Liver (tissue), 7 donors: ENCODE measurements at regions not wholly inside any gene's neighbourhood (a gene's known extent, or its start where the extent isn't known, plus 50 kb on each side); places are given as distances from the start of the nearest gene placed in this dataset.

Experiments
- DNase-seq: peaks from one replicate; pipeline ENCODE4 v3.0.0-alpha.2; 2017; ENCODE audit warnings: low spot score
- H3K27ac ChIP-seq, 2 donors: one replicate each; pipeline ENCODE4 v1.7.0; 2013; ENCODE audit warnings: inconsistent platforms in 2 of 2, low read length in 2 of 2, control low read depth in 1 of 2, low read depth in 1 of 2, mild to moderate bottlenecking in 1 of 2
- H3K27me3 ChIP-seq, 4 donors: one replicate each; pipeline versions ENCODE4 v1.6.1 to v1.7.0; 2013; ENCODE audit warnings: low read length in 3 of 4, inconsistent platforms in 1 of 4, mild to moderate bottlenecking in 1 of 4, moderate library complexity in 1 of 4; ENCODE audit not compliant: control insufficient read depth in 4 of 4, insufficient read depth in 4 of 4
- H3K36me3 ChIP-seq, 4 donors: one replicate each; pipeline versions ENCODE4 v1.6.1 to v1.7.0; 2013; ENCODE audit warnings: low read length in 3 of 4, mild to moderate bottlenecking in 3 of 4, low read depth in 1 of 4, moderate library complexity in 1 of 4; ENCODE audit not compliant: control insufficient read depth in 4 of 4, insufficient read depth in 3 of 4
- H3K4me1 ChIP-seq, 4 donors: one replicate each; pipeline versions ENCODE4 v1.6.1 to v1.7.0; 2013; ENCODE audit warnings: low read length in 3 of 4, mild to moderate bottlenecking in 3 of 4, moderate library complexity in 1 of 4; ENCODE audit not compliant: control insufficient read depth in 4 of 4, insufficient read depth in 4 of 4
- H3K4me3 ChIP-seq, 3 donors: one replicate each; pipeline versions ENCODE4 v1.6.1 to v1.7.0; 2013; ENCODE audit warnings: low read length in 3 of 3, control low read depth in 1 of 3, low read depth in 1 of 3, mild to moderate bottlenecking in 1 of 3
- H3K9ac ChIP-seq, 2 donors: one replicate each; pipeline ENCODE4 v1.7.0; 2013; ENCODE audit warnings: low read length in 2 of 2, mild to moderate bottlenecking in 2 of 2, moderate library complexity in 2 of 2, control low read depth in 1 of 2, low read depth in 1 of 2
- H3K9me3 ChIP-seq, 4 donors: one replicate each; pipeline versions ENCODE4 v1.6.1 to v1.7.0; 2013; ENCODE audit warnings: low read length in 3 of 4; ENCODE audit not compliant: control insufficient read depth in 4 of 4
- ATF3 ChIP-seq: IDR thresholded peaks from 2 replicates; pipeline ENCODE4 v1.6.1; 2016; ENCODE audit warnings: antibody characterized with exemption
- EGR1 ChIP-seq, 2 donors: IDR thresholded peaks; 2 replicates each; pipeline ENCODE4 v1.6.1; 2016 to 2018; ENCODE audit warnings: antibody characterized with exemption in 2 of 2, low read depth in 2 of 2
- FOXA2 ChIP-seq: IDR thresholded peaks from 2 replicates; pipeline ENCODE4 v1.6.1; 2016; ENCODE audit warnings: antibody characterized with exemption
- GABPA ChIP-seq, 2 donors: IDR thresholded peaks in 1 of 2; conservative IDR thresholded peaks in 1 of 2; 2 replicates each; pipeline ENCODE4 v1.6.1; 2016; ENCODE audit warnings: antibody characterized with exemption in 2 of 2, mild to moderate bottlenecking in 1 of 2, moderate library complexity in 1 of 2
- HNF4A ChIP-seq, 2 donors: conservative IDR thresholded peaks; 2 replicates each; pipeline ENCODE4 v1.6.1; 2016; ENCODE audit warnings: antibody characterized with exemption in 2 of 2, mild to moderate bottlenecking in 2 of 2
- JUND ChIP-seq, 2 donors: IDR thresholded peaks; 2 replicates each; pipeline ENCODE4 v1.6.1; 2016; ENCODE audit warnings: antibody characterized with exemption in 2 of 2
- NR2F2 ChIP-seq: IDR thresholded peaks from 2 replicates; pipeline ENCODE4 v1.6.1; 2016; ENCODE audit warnings: antibody characterized with exemption
- RAD21 ChIP-seq, 2 donors: IDR thresholded peaks; 2 replicates each; pipeline ENCODE4 v1.6.1; 2016; ENCODE audit warnings: antibody characterized with exemption in 2 of 2, mild to moderate bottlenecking in 2 of 2
- RXRA ChIP-seq, 2 donors: IDR thresholded peaks; 2 replicates each; pipeline ENCODE4 v1.6.1; 2017 to 2018; ENCODE audit warnings: antibody characterized with exemption in 2 of 2, mild to moderate bottlenecking in 1 of 2
- SP1 ChIP-seq: IDR thresholded peaks from 2 replicates; pipeline ENCODE4 v1.6.1; 2018; ENCODE audit warnings: antibody characterized with exemption, mild to moderate bottlenecking
- TAF1 ChIP-seq: conservative IDR thresholded peaks from 2 replicates; pipeline ENCODE4 v1.6.1; 2016; ENCODE audit warnings: antibody characterized with exemption, mild to moderate bottlenecking
- YY1 ChIP-seq: IDR thresholded peaks from 2 replicates; pipeline ENCODE4 v1.6.1; 2016; ENCODE audit warnings: antibody characterized with exemption, mild to moderate bottlenecking
- ZBTB33 ChIP-seq: IDR thresholded peaks from 2 replicates; pipeline ENCODE4 v1.6.1; 2016; ENCODE audit warnings: antibody characterized with exemption
- WGBS: extraction: QIAGEN DNeasy Blood & Tissue Kit; methylation state at CpG from one replicate; pipeline ENCODE4 v1.1.7; 2013; 5-methylcytosine and 5-hydroxymethylcytosine counted together
- TF ChIP-seq, protein P1 (sequence below): IDR thresholded peaks from 2 replicates; pipeline ENCODE4 v1.6.1; 2016; ENCODE audit warnings: antibody characterized with exemption
- donor health status: healthy.
- donor health status: healthy.
- donor health status: healthy.
- donor health status: healthy.

DNA sequence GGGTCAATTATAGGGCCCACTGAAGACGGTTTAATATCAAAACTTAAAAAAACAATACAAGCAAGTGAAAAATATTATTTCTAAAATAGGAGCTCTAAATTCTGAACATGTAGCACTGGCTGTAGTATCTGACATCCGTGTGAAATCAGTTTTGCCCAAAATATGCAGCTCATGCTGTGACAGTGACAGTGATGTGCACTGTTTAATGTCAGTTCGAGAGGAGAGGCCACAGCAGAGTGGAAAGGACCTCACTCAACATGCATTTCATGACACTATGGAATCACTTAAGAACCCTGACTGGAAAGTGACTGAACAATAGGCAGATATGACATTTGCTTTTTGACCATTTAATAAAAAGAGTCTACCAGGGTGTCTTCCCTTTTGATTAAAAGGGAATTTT lies 397.0 kb downstream of the FRK start:
- Histone ChIP-seq H3K4me3 (no peak overlapping the region), H3K4me1 (peaks cover 3 to 20% (median 13%) of the 10 kb centered on the region in 4 donors), H3K9me3 (no peaks in the 10 kb centered on the region), H3K36me3 (no peaks in the 10 kb centered on the region), H3K27ac (no peak overlapping the region), H3K27me3 (no peaks in the 10 kb centered on the region), H3K9ac (no peak overlapping the region)
- 83% methylated on average over 3 of the region's 3 CpGs for WGBS
- DNase-seq, result no peak
- TF ChIP-seq NR2F2, result no peak
- no peak for TF ChIP-seq HNF4A (conservative IDR thresholded peaks at IDR 0.05)
- no peak for TF ChIP-seq ZBTB33
- no peak for TF ChIP-seq RAD21 (IDR thresholded peaks at IDR 0.05)
- no peak for TF ChIP-seq ATF3
- TF ChIP-seq, protein P1, sequence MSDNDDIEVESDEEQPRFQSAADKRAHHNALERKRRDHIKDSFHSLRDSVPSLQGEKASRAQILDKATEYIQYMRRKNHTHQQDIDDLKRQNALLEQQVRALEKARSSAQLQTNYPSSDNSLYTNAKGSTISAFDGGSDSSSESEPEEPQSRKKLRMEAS, result no peak
- no peak for TF ChIP-seq FOXA2
- TF ChIP-seq EGR1 (IDR thresholded peaks at IDR 0.05; ENCODE audit: low read depth in 2 of 2), result no peak
- TF ChIP-seq JUND (IDR thresholded peaks at IDR 0.05), result no peak

- Histone ChIP-seq H3K4me1 (no peaks in the 10 kb centered on the region), H3K4me3 (no peak overlapping the region), H3K9me3 (no peaks in the 10 kb centered on the region), H3K27ac (no peak overlapping the region), H3K9ac (no peak overlapping the region), H3K36me3 (no peaks in the 10 kb centered on the region), H3K27me3 (no peaks in the 10 kb centered on the region)
- DNase-seq, result no peak
- 63% methylated on average over 2 of the region's 2 CpGs for WGBS
- TF ChIP-seq YY1 (no peak), ZBTB33 (no peak), SP1 (no peak), TAF1 (no peak), GABPA (IDR thresholded peaks at IDR 0.05 in 1 of 2, conservative IDR thresholded peaks at IDR 0.05 in 1 of 2) (no peak), RAD21 (IDR thresholded peaks at IDR 0.05) (no peak), RXRA (IDR thresholded peaks at IDR 0.05) (no peak), ATF3 (no peak), EGR1 (IDR thresholded peaks at IDR 0.05; ENCODE audit: low read depth in 2 of 2) (no peak)
- TF ChIP-seq, protein P1, result no peak
These were observed 416.9 kb downstream of the FRK start for GRCh38 chr6:115643762-115644161.
